ENCODE measurements at regions not wholly inside any gene's neighbourhood (a gene's known extent, or its start where the extent isn't known, plus 50 kb on each side); places are given as distances from the start of the nearest gene placed in this dataset.

- Mint-ChIP-seq H3K27me3 (ENCODE audit: insufficient read depth, low read depth) (peaks cover 2% of the 10 kb centered on the region), H3K4me1 (peaks cover 8% of the 10 kb centered on the region), H3K4me3 (no peak overlapping the region), H3K9me3 (no peaks in the 10 kb centered on the region), H3K36me3 (no peaks in the 10 kb centered on the region), H3K27ac (no peak overlapping the region)
- Histone ChIP-seq H3K79me2 (ENCODE audit: low read depth) (no peaks in the 10 kb centered on the region), H3K9ac (no peak overlapping the region), H3K27me3 (no peaks in the 10 kb centered on the region), H3K4me1 (peaks cover 13% of the 10 kb centered on the region), H3K4me3 (no peak overlapping the region), H2AFZ (replicated peaks) (no peak overlapping the region), H4K20me1 (ENCODE audit: low read depth) (no peaks in the 10 kb centered on the region), H3K9me3 (ENCODE audit: low read depth) (no peaks in the 10 kb centered on the region), H3F3A (ENCODE audit: low read depth) (no peaks in the 10 kb centered on the region), H3K27ac (no peak overlapping the region), H3K4me2 (peak overlapping the region; percentile 35), H3K36me3 (no peaks in the 10 kb centered on the region)
- no peak for DNase-seq (ENCODE audit: low spot score)
- no peak for TF ChIP-seq EZH2 (IDR thresholded peaks at IDR 0.05)
- TF ChIP-seq, protein P1, sequence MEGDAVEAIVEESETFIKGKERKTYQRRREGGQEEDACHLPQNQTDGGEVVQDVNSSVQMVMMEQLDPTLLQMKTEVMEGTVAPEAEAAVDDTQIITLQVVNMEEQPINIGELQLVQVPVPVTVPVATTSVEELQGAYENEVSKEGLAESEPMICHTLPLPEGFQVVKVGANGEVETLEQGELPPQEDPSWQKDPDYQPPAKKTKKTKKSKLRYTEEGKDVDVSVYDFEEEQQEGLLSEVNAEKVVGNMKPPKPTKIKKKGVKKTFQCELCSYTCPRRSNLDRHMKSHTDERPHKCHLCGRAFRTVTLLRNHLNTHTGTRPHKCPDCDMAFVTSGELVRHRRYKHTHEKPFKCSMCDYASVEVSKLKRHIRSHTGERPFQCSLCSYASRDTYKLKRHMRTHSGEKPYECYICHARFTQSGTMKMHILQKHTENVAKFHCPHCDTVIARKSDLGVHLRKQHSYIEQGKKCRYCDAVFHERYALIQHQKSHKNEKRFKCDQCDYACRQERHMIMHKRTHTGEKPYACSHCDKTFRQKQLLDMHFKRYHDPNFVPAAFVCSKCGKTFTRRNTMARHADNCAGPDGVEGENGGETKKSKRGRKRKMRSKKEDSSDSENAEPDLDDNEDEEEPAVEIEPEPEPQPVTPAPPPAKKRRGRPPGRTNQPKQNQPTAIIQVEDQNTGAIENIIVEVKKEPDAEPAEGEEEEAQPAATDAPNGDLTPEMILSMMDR (IDR thresholded peaks at IDR 0.05): no peak
- TF ChIP-seq EZH2phosphoT487 (IDR thresholded peaks at IDR 0.05): no peak
These were observed 472.8 kb upstream of the CELF2 start for GRCh38 chr10:10544890-10545289.

DNA sequence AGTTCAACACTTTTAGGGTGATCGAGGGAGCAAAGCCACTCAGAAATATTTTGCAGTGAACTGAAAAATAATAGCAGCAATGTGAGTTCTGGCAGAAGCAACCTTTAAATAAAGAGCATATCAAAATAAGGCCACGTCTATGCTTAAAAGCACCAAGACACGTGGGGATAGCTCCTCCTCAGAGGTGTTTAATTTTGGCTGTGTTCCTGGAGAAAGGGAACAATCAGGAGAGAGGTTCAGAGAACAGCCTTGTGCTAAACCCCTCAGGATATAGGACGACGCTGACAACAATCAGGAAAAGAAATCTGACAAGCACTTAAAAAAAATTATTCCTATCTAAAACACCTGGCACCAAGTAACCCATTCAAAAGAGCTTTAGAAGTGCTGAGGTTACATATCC is 471.9 kb upstream of the CELF2 start:
- Mint-ChIP-seq H3K27me3 (ENCODE audit: insufficient read depth, low read depth) (peaks cover 2% of the 10 kb centered on the region), H3K9me3 (no peaks in the 10 kb centered on the region), H3K27ac (no peak overlapping the region), H3K4me1 (peaks cover 8% of the 10 kb centered on the region), H3K36me3 (no peaks in the 10 kb centered on the region), H3K4me3 (no peak overlapping the region)
- Histone ChIP-seq H3K4me2 (peak overlapping the region; percentile 35), H3K4me1 (peaks cover 13% of the 10 kb centered on the region), H3K4me3 (no peak overlapping the region), H3K9me3 (ENCODE audit: low read depth) (no peaks in the 10 kb centered on the region), H3F3A (ENCODE audit: low read depth) (no peaks in the 10 kb centered on the region), H2AFZ (replicated peaks) (no peak overlapping the region), H4K20me1 (ENCODE audit: low read depth) (no peaks in the 10 kb centered on the region), H3K9ac (no peak overlapping the region), H3K36me3 (no peaks in the 10 kb centered on the region), H3K27me3 (no peaks in the 10 kb centered on the region), H3K27ac (no peak overlapping the region), H3K79me2 (ENCODE audit: low read depth) (no peaks in the 10 kb centered on the region)
- TF ChIP-seq EZH2phosphoT487 (IDR thresholded peaks at IDR 0.05) (no peak), EZH2 (IDR thresholded peaks at IDR 0.05) (no peak)
- TF ChIP-seq, protein P1 (IDR thresholded peaks at IDR 0.05): no peak
- no peak for DNase-seq (ENCODE audit: low spot score)

- Histone ChIP-seq H3K4me2 (peak overlapping the region; percentile 32), H3K9me3 (ENCODE audit: low read depth) (no peaks in the 10 kb centered on the region), H3K27me3 (no peaks in the 10 kb centered on the region), H3K4me1 (peaks cover 25% of the 10 kb centered on the region), H3K79me2 (ENCODE audit: low read depth) (no peaks in the 10 kb centered on the region), H3K27ac (no peak overlapping the region), H4K20me1 (ENCODE audit: low read depth) (no peaks in the 10 kb centered on the region), H2AFZ (replicated peaks) (peak overlapping the region; percentile 28), H3K9ac (no peak overlapping the region), H3K4me3 (no peak overlapping the region), H3F3A (ENCODE audit: low read depth) (peaks cover 5% of the 10 kb centered on the region), H3K36me3 (no peaks in the 10 kb centered on the region)
- Mint-ChIP-seq H3K27me3 (ENCODE audit: insufficient read depth, low read depth) (peaks cover 2% of the 10 kb centered on the region), H3K9me3 (no peaks in the 10 kb centered on the region), H3K4me3 (no peak overlapping the region), H3K36me3 (no peaks in the 10 kb centered on the region), H3K4me1 (peaks cover 26% of the 10 kb centered on the region), H3K27ac (peak overlapping the region; percentile 8)
- peak; percentile 53 for DNase-seq (ENCODE audit: low spot score)
- TF ChIP-seq EZH2 (IDR thresholded peaks at IDR 0.05) (no peak), EZH2phosphoT487 (IDR thresholded peaks at IDR 0.05) (no peak)
- TF ChIP-seq, protein P1 (IDR thresholded peaks at IDR 0.05): no peak
These were observed 465.9 kb upstream of the CELF2 start for GRCh38 chr10:10551596-10552301.

Data from neural progenitor cell (in vitro differentiated cells).